LHCN-M2 (cell line): ENCODE measurements at regions not wholly inside any gene's neighbourhood (a gene's known extent, or its start where the extent isn't known, plus 50 kb on each side); places are given as distances from the start of the nearest gene placed in this dataset.

Source experiments
- DNase-seq: peaks from one replicate; pipeline ENCODE4 v3.0.0-alpha.2; 2012; ENCODE audit warnings: low read depth

DNA sequence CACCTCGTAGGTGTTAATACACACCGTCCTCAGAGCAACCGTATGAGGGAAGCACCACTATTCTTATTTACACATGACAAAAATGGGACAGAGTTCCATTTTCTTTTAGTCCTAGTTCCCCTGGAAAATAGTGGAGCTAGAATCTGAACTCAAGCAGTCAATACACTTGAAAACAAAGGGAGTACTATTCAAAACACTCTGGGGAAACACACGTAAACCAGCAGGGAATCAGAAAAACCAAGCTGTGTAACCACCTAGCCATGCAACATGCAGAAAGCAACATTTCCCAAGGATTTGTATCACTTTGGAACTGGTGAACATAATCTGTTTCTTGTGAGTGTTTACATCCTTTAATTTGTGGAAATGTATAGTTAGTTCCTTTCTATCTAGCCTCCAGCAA lies 208.2 kb downstream of the UBE2E3 start:
- no peak for DNase-seq

DNA sequence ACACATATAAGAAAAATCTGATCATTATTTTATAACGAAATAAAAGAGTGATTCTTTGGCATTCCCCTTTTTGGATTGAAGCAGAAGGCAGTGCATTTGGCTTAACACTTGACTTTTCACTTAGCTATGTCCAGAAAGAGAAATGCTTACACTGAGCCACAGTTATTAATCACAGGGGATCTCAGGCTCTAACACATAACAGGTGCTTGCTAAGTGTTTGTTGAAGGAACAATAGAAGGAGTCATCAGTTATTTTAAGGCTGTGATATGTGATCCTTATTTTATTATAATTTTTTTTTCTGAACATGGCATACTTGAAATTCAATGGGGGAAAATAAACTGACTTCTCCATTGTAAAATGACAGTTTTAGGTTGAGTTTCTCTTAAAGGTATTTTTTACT lies 209.5 kb downstream of the UBE2E3 start:
- peak; percentile 80 for DNase-seq

DNA sequence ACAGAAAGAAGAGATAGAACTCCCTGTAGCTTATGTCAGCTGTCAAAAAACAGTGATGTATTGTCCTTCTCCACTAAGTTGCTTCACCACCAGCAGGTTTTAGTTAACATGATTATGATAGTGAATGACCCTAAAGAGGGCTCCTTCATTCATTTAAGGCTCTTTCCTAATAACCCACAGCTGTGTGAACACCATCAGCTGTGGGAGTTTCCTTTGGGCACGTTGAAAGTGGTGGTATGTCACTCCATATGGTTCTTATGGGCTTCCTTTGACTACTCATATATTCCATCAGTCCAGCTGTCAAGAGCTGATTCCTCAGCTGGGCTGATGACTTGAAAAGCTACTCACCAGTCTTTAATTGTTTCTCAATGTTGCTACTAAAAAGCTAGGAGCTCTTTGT lies 210.3 kb downstream of the UBE2E3 start:
- DNase-seq, result peak; percentile 34

DNA sequence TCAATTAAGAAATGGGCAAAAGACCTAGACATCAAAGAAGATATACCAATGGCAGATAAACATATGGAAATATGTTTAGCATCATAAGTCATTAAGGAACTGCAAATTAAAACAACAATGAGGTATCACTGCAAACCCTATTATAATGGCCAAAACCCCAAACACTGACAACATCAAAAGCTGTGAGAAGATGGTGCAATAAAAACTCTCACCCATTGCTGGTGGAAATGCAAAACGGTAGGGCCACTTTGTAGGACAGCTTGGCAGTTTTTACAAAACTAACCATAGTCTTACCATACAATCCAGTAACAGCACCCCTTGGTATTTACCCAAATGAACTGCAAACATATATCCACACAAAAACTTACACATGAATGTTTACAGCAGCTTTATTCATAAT lies 213.1 kb downstream of the UBE2E3 start:
- DNase-seq, result no peak

DNA sequence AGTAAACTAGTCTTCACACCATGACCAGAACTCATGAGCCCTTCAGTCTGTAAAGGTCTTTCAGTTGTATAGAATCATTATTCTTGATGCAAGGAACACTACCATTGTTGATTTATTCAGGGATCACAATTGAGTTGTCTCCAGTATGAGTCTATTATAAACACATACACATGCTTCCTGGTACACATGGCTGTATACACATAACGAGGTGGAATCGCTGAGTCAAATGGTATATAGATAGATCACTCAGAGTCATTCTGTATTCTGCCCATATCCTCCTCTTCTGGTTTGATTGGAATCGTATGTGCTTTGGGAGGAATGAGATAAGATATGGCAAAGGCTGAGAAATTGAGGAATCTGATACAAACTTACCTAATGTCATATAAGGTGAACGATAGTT lies 216.0 kb downstream of the UBE2E3 start:
- DNase-seq, result no peak

DNA sequence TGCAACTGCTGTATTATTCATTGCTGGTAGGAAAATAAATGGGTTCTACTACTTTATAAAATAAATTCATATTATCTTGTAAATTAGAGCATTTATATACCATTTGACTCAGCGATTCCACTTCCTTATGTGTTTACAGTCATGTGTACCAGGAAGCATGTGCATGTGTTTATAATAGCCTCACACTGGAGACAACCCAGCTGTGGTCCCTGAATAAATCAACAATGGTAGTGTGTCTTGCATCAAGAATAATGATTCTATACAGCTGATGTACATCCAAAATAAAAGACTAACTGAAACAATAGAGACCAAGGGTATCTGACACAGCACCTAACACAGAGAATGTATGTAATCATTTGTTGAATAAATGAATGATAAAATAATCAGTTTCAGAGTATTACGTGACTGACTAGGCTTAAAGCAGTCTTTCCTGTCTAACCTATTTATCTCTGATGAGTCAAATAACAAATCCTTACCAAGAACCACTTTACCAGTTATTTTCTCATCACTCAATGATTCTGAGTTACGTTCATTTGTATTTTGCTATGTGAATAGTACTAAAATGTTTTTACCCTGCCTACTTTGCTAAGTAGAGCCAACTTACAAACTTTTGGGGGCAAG lies 216.8 kb downstream of the UBE2E3 start:
- no peak for DNase-seq

DNA sequence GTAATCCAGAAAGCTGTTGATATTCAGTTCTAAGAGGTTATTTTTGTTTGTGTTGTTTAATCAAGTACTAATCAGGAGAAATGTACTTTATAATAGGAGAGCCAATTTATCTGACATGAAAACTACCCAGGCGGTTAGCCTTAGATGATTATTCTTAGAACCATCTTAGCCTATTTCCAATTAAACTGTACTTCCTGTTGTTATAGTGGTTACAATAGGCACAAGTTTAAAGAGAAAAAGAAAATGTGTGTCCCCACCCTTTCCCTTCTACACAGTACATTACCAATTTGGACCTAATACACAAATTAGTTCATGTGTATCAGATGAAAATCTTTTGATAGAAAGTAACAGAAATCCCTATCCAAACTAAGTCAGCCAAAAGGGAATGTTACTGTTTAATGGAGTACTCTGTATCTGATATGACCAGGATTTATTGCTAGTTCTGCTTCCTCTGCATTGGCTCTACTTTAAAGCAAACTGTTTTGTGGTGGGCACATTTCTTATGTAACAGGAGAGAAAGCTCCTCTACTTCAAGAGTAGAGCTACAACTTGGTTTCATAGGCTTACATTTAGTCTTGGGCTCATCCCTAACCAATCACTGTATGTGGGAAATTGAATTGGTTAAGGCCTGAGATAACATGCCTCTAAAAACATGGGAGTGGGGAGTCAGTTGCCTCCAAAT lies 217.9 kb downstream of the UBE2E3 start:
- no peak for DNase-seq

DNA sequence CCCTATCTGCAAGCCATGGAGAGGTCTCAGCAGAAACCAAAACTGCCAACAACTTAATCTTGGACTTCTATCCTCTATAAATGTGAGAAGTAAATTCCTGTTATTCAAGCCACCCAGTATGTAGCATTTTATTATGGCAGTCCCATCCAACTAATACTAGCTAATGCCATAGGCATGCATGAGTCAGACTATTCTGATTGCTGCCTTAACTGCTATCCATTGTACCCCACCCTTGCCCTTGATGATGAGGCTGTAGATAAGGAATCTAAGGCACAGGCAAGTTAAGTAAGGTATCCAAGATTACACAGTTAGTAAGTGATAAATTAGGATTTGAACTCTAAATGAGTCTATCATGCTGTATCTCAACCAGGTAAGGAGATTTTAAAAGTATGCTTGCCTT lies 223.0 kb downstream of the UBE2E3 start:
- peak; percentile 78 for DNase-seq

DNA sequence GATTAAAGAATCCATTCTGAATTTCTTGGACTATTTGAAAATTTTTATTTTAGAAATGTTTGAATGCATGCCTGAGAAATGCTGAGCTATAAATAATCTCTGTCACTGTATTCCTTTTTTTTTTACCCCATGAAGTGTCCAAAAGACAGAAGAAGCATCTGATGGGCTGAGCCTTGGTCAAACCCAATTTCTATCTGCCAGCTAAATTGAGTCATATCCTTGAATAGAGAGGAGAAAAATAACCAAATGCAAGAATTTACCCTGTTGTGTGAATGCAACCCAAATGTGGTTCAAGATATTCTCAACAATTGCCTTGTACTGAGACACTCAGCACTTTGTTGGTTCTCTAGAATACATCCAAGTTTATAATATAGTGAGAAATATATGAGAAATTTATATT lies 223.5 kb downstream of the UBE2E3 start:
- DNase-seq, result peak; percentile 49

DNA sequence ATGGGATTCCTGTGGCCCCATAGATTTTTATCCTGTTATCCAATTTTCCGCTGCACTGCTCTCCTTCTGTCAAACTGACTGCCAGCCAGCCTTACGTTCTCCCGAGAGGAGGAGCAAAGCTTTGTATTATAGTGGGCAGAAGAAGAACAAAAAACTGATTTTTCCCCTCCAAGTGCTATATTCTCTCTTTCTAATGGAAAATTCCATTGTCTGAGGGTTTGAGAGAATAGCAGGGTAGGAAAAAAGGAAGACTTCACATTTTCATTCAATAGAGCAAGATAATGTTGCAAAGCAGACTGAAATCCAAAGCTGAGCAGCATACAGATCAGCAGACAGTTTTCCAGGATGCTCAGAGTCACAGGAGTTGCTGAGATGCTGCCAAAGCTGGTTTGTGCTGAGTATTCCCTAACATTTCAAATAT lies 238.0 kb downstream of the UBE2E3 start:
- DNase-seq, result no peak

DNA sequence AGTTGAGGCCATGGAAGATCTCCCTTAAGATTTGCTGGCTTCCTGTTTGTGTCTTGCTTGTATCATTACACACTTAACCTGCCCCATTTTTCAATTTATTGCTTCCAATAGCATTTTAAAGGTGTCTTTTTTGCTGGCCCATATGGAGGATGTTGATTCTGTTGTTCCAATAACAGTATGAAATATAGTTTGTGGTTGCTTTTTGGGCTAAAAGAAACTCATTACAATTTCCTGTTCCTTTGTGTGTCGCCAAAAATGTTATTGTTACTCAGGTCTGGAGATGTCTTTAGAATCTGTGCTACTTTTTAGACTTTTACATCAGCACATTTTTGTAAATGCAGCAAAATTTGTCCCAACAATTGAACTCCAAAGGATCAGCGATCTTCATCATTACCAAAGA lies 234.0 kb upstream of the ITGA4 start:
- DNase-seq, result no peak

DNA sequence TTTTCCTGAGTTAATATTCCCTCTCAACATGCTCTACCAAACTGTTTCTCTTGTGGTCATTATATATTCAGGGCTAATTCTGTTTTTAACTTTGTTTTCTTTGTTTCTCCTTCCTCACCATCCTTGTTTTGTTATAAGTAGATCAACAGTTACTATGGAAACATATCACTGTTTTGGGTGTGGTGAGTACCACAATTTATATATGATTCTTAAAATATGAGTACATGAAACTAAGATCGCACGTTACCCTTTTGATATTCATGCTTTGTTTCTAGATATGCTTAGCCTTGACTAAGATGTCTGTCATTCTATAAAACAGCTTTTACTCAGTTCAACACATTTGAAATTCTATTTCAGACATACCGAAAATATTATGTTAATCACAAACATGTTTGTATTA lies 232.3 kb upstream of the ITGA4 start:
- DNase-seq, result no peak

DNA sequence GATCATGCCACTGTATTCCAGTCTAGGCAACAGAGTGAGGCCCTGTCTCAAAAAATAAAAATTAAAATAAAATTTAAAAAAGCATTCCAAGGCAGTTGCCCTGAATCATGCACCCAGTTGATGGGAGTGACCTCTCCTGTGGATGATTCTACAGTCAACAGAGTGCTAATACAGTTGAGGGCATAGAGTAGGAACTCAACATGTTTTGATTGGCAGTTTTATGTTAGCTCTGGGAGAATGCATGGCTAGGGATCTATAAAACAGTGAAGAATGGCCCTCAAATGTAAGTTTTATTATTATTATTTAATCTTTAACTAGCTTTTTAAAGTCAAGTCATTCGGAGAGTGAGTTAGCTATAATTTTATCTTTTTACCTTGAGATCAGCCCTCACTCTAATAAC lies 228.5 kb upstream of the ITGA4 start:
- no peak for DNase-seq

DNA sequence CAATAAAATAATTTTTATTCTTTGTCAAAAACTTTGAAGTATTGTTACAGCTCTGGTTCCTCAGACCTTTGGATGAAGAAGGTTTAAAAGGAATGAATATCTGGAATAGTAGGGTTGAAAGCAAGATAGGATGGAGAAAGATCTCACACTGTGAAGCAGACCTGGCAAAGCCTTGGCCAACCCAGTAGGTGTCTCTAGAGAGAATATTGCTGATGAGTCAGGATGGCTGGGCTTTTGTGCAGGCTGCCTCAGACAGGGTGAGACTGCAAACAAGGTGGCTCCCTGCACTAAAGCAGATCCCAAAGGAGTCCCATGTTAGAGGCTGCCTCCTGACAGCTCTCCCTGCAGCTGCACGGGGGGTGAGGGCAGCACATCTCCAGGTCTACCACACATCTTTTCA lies 226.0 kb upstream of the ITGA4 start:
- peak; percentile 10 for DNase-seq

DNA sequence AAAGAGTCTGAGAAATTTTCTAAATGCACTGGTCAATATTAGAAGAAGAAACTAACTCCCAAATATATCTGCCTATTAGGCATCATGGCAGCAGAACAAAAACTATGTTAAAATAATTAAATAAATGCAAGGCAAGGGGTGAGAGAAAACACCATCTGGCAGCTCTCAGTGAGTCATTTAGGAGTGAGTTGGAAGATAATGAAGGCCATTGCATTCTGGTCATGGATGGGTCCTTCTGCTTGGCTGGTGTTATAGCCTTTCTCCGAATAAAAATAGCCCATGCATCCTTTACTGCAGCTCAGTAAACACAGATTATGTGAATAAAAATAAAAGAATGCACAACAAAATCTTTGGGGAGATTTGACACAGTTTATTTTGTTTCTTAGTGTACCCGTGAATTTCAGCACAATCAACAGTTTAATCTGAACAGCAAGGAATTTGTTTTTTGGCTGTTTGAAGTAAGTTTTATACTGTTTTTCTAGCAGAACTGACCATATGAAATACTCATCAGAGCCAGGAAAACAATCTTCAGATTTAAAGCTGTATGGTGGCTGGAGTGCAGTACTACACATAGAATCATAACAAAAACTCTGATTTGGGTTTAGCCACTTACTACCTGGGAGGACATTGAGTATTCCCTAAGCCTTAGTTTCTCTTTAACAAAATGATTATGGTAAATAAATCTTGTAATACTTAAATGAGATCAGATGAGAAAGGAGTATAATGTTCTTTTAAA lies 225.1 kb upstream of the ITGA4 start:
- peak; percentile 63 for DNase-seq

DNA sequence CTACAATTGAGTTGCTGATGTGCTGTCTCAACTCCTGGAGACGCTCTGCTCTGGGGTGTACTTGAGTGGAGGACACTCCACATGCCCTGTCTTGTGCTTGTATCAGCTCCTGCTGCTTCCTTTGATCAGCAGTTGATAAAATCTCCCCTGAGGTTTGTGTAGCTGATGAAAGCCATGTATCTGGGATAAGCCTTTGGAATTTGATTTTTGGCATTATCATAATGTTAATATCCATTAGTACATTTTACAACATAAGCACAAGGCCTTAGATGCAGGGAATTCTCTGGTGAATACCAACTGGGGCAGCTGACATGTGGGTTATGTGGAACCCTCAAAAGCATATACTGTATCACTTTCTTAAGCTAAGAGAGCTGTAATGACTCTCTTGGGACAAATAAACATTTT lies 222.7 kb upstream of the ITGA4 start:
- peak; percentile 87 for DNase-seq

DNA sequence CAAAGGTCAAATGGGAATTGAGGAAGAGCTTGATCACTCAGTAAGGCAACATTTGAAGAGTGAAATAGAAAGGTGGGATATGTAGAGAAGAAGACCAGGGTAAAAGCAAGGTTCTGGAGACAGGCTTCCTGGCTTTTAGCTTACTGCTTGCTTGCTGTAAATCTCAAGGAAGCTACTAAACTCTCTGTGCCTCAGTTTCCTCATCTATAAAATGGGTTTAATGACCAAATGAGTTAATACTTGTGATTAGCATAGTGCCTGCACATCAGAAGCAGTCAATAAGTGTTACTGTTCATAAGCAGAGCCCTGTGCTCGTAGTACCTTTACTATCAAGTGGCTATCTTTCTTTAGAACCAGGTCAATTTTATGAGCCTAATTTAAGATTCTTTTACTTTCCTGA lies 222.2 kb upstream of the ITGA4 start:
- DNase-seq, result no peak

DNA sequence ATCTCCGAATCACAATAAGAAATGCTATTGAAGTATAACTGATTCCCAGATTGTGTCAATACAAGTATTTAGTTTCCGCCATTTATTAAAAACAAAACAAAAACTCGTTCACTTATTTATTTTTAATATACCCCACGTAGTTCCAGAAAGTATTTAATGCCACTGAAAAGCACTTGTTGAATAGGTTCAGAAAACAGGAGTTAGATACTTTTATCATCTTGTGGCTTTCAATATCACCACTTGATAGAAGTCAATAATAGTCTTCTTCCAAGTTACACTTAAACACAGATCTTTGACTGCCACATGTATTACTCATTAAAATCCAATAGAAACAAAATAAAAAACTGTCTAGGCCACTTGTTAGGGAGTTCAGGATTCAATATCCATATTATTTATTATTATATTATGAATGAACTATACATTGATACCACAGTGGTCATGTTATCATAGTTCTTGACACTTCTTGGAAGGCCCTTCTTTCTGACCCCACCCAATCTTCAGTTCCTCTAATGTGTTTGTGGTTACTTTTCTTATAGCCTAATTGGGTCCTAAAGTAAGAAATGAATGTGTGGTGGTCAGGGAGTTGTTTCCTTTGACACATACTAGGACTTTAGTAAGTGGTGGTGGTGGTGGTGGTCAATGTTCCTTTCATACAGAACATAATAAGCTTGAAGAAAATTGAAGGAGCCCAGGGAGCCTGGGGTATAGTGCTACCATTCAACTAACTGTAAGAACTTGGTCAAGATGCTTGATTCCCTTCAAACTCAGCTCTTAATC lies 221.3 kb upstream of the ITGA4 start:
- no peak for DNase-seq

DNA sequence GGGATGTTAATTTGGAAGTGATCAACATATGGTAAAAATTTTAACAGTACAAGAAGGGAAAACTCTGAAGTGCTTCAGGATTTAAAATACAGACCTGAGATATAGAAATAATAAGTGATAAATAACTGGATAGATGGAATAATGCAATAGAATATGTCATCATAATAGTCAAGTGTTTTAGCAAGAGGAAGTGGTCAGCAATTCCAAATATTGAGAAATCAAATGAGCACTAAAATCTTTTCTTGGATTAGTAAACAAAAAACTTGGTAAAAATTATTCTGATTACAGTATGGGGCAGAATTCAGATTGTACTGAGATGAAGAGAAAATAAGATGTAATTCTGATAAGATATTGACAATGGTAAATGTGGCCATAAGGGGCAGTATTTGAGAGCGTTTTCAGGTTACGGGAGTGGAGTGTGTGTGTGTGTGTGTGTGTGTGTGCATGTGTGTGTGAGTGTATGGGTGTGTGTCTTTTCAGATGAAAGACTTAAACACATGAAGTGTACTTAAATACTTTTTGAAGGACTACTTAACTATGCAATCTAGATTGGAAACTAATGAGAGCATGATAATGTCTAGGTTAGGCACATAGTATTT lies 217.9 kb upstream of the ITGA4 start:
- DNase-seq, result peak; percentile 32

DNA sequence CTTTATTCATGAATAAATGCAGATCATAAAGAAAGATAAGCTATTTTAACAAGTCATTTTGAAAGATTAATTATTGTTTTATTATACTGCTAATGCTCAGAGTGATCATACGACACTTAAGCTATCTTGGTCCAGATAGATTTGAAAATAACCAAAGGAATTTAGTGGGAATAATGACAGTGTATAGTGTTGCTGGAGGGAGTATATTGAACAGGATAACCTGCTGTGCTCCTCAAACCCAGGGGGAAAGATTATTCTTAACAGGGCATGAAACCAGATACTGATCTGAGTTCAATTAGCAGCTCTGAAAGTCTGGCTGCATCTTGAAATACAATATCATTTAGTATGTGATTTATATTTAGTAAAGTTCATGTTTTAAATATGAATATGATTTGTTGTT lies 216.3 kb upstream of the ITGA4 start:
- no peak for DNase-seq

DNA sequence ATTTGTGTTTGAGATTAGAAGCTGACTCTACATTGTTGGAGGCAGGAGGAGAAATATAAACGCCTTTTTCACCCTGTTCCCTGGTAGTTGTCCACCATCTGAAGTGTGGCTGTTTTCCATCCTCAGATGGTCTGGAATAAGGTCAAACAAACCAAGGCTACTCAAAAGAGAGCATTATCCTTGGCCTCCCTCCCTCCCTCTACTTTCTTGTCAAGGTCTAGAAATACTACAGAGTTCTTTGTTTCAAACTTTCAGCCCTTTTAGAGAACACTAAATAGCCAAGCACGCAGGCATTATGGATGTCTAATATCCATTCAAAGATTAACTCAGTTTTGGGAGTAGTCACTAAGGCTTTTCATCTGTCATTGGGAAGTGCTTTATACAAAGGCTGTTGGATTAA lies 215.8 kb upstream of the ITGA4 start:
- DNase-seq, result no peak

DNA sequence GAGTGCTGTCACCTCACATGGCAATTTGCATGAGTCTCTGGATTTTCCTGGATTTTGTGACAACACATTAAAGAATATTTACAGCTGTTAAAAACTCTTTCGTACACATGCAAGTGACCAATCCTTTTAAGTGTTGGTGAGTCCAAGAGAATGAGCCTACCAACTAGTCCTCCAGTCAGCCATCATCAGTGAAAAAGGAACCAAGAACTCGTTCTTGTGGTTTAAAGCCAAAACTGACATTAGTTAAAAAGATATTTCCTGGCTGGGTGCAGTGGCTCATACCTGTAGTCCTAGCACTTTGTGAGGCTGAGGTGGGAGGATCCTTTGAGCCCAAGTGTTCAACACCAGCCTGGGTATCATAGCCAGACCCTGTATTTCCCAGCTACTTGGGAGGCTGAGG lies 215.4 kb upstream of the ITGA4 start:
- no peak for DNase-seq
